HG03571 (cell line): ENCODE measurements at regions not wholly inside any gene's neighbourhood (a gene's known extent, or its start where the extent isn't known, plus 50 kb on each side); places are given as distances from the start of the nearest gene placed in this dataset.
"Not testable (repeated sequence)": the region's sequence is repeated elsewhere in the genome, so short reads cannot be mapped to it uniquely, and the experiment has no call there.

Experiments
- ATAC-seq: cut with Tn5 transposase; IDR thresholded peaks from one replicate; pipeline ENCODE4 v1.9.1; 2021; ENCODE audit not compliant: unreplicated experiment

- no peak for ATAC-seq
Measured at GRCh38 chr1:4133297-4133938, 233.3 kb upstream of the C1orf174 start.

GRCh38 chr1:4133939-4134321 is 233.9 kb upstream of the C1orf174 start:
- ATAC-seq = no peak

GRCh38 chr1:4135853-4136252 is 235.8 kb upstream of the C1orf174 start:
- ATAC-seq = not testable (repeated sequence)

- no peak for ATAC-seq
Measured at GRCh38 chr1:4137621-4138415, 237.7 kb upstream of the C1orf174 start.

- no peak for ATAC-seq
Measured at GRCh38 chr1:4139646-4140045, 239.6 kb upstream of the C1orf174 start.

- ATAC-seq = no peak
Measured at GRCh38 chr1:4140241-4140640, 240.2 kb upstream of the C1orf174 start.

- no peak for ATAC-seq
Measured at GRCh38 chr1:4140821-4141220, 240.7 kb upstream of the C1orf174 start.

GRCh38 chr1:4144349-4144971 is 244.4 kb upstream of the C1orf174 start:
- no peak for ATAC-seq

- no peak for ATAC-seq
Measured at GRCh38 chr1:4146101-4146500, 246.0 kb upstream of the C1orf174 start.

- no peak for ATAC-seq
Measured at GRCh38 chr1:4146614-4147013, 246.5 kb upstream of the C1orf174 start.

GRCh38 chr1:4147509-4147908 is 247.4 kb upstream of the C1orf174 start:
- ATAC-seq = no peak

GRCh38 chr1:4149281-4149680 is 249.2 kb upstream of the C1orf174 start:
- ATAC-seq = no peak

GRCh38 chr1:4149831-4150230 is 249.8 kb upstream of the C1orf174 start:
- no peak for ATAC-seq

GRCh38 chr1:4150262-4150661 is 250.2 kb upstream of the C1orf174 start:
- no peak for ATAC-seq

- no peak for ATAC-seq
Measured at GRCh38 chr1:4152266-4152665, 252.2 kb upstream of the C1orf174 start.

- ATAC-seq = no peak
Measured at GRCh38 chr1:4153571-4153970, 253.5 kb upstream of the C1orf174 start.

GRCh38 chr1:4156241-4156973 is 256.3 kb upstream of the C1orf174 start:
- ATAC-seq = no peak

GRCh38 chr1:4160181-4160580 is 260.1 kb upstream of the C1orf174 start:
- no peak for ATAC-seq

GRCh38 chr1:4161366-4162006 is 261.4 kb upstream of the C1orf174 start:
- ATAC-seq = no peak

GRCh38 chr1:4164965-4165364 is 264.9 kb upstream of the C1orf174 start:
- ATAC-seq = no peak

GRCh38 chr1:4165686-4166300 is 265.7 kb upstream of the C1orf174 start:
- ATAC-seq = no peak
